C4-2B (cell line): ENCODE measurements at regions not wholly inside any gene's neighbourhood (a gene's known extent, or its start where the extent isn't known, plus 50 kb on each side); places are given as distances from the start of the nearest gene placed in this dataset.

ENCODE experiments used
- H3K27ac ChIP-seq: fragments of 450-650 bp; 2 replicates; pipeline ENCODE4 v1.5.1; 2017
- CTCF ChIP-seq: fragments of 450-650 bp; conservative IDR thresholded peaks from 2 replicates; pipeline ENCODE4 v1.5.1; 2017; ENCODE audit warnings: mild to moderate bottlenecking
- ZFX ChIP-seq: fragments of 450-650 bp; IDR thresholded peaks from 2 replicates; pipeline ENCODE4 v1.6.1; 2017

DNA sequence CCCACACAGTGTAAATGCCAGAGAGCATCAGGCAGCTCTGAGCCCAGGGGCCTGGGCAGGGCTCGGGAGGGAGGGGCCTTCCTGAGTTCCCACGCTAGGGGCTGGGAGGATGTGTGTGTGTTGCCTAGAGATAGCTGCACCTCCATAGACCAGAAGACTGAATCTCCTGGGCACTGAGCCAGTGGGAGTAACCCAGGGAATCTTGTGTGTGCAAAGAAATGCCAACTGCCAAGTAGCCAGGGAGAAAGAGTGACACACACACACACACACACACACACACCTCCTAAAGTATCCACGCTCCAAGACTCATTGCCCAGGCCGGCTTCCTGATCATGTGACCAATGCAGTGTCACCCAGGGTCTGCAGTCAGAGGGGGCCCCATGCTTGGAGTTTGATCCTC, 166.2 kb upstream of the RPL38 start:
- no peak overlapping the region for H3K27ac ChIP-seq
- TF ChIP-seq ZFX (no peak), CTCF (no peak)

- no peak overlapping the region for H3K27ac ChIP-seq
- TF ChIP-seq CTCF (no peak), ZFX (no peak)
Observed at GRCh38 chr17:74040291-74040690, 163.2 kb upstream of the RPL38 start.

- TF ChIP-seq CTCF (no peak), ZFX (no peak)
- no peak overlapping the region for H3K27ac ChIP-seq
Observed at GRCh38 chr17:74040729-74041128, 162.7 kb upstream of the RPL38 start.

- TF ChIP-seq CTCF (no peak), ZFX (no peak)
- no peak overlapping the region for H3K27ac ChIP-seq
Observed at GRCh38 chr17:74041869-74042640, 161.4 kb upstream of the RPL38 start.

- no peak for TF ChIP-seq CTCF
- no peak for TF ChIP-seq ZFX
- no peak overlapping the region for H3K27ac ChIP-seq
Observed at GRCh38 chr17:74042744-74043486, 160.6 kb upstream of the RPL38 start.

DNA sequence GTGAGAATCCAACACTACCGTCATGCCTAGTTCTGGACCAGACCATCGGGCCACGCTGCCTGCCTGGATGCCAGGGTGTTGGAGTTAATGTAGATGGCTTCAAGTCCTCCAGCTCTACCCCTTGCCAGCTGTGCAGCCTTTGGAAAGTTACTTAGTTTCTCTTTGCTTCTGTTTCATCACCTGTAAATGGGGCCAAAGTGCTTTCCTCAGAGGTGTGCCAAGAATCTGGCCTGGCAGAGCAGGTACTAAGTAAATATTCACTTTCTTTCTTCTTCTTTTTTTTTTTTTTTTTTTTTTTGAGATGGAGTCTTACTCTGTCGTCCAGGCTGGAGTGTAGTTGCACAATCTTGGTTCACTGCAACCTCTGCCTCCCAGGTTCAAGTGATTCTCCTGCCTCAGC, 159.5 kb upstream of the RPL38 start:
- TF ChIP-seq ZFX: no peak
- TF ChIP-seq CTCF: no peak
- H3K27ac ChIP-seq: peak overlapping the region; percentile 12; the same call in 1 of the 2 replicates

DNA sequence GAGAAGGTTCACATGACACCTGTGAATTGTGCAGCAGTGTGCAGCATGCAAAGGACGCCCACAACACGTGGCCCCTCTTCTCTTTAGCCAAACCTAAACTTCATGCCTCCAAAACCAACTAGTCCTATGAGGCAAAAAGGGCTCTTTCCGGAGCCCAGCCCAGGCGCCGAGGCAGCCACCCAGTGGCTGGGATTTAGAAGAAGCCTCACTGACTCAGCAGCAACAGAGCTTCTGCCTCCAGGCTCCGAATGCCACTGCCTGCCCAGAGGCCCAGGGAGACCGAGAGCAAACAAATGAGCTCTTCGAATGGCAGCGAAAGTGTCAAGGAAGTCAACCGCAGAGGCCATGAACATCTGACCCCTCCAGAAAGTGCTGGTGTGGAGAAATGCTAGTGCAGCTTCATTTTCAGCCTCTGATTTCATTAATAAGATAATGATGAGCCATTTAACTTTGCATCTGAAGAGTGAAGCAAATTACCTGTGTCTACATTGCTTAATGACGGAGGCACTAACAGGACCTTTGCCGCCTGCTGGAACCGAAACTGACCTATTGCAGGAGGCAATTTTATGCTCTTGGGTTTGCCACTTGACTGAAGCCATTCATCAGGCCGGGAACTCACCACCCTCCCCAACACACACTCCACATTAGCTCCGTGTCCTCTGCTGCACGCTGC, 157.7 kb upstream of the RPL38 start:
- no peak overlapping the region for H3K27ac ChIP-seq
- TF ChIP-seq ZFX (no peak), CTCF (no peak)
